Stomach (tissue), 8 donors: ENCODE measurements at regions not wholly inside any gene's neighbourhood (a gene's known extent, or its start where the extent isn't known, plus 50 kb on each side); places are given as distances from the start of the nearest gene placed in this dataset.
"Not testable (repeated sequence)": the region's sequence is repeated elsewhere in the genome, so short reads cannot be mapped to it uniquely, and the experiment has no call there.

Source experiments
- DNase-seq, 2 donors: peaks; one replicate each; pipeline versions ENCODE4 v3.0.0 to v3.0.0-alpha.2; 2013 to 2019
- H3K27ac ChIP-seq, 5 donors: fragments of 200-600 bp in 4 of 5; sonication (generic) in 4 of 5; one replicate each; pipeline ENCODE4 v1.5.1; 2013 to 2019; ENCODE audit warnings: mild to moderate bottlenecking in 1 of 5, moderate library complexity in 1 of 5
- H3K27me3 ChIP-seq, 3 donors: fragments of 200-600 bp; sonication (generic); one replicate each; pipeline ENCODE4 v1.5.1; 2017 to 2019; ENCODE audit warnings: mixed run types in 1 of 3
- H3K36me3 ChIP-seq, 4 donors: fragments of 200-600 bp; sonication (generic); 1 replicate in 3 of 4; 2 replicates in 1 of 4; pipeline ENCODE4 v1.5.1; 2016 to 2019
- H3K4me1 ChIP-seq, 4 donors: fragments of 200-600 bp; sonication (generic); one replicate each; pipeline ENCODE4 v1.5.1; 2016 to 2019
- H3K4me3 ChIP-seq, 4 donors: fragments of 200-600 bp; sonication (generic) in 3 of 4; one replicate each; pipeline ENCODE4 v1.5.1; 2016 to 2019; ENCODE audit warnings: mild to moderate bottlenecking in 1 of 4
- H3K9me3 ChIP-seq, 4 donors: fragments of 200-600 bp; sonication (generic); one replicate each; pipeline ENCODE4 v1.5.1; 2016 to 2019
- EP300 ChIP-seq: sonication (generic); formaldehyde crosslinking; IDR thresholded peaks from one replicate; pipeline ENCODE4 v1.6.1; 2017; ENCODE audit warnings: antibody characterized with exemption
- POLR2A ChIP-seq, 4 donors: fragments of 450-650 bp; IDR thresholded peaks; one replicate each; pipeline ENCODE4 v1.6.1; 2016; ENCODE audit warnings: antibody characterized with exemption in 4 of 4, control low read depth in 2 of 4, mild to moderate bottlenecking in 1 of 4, moderate library complexity in 1 of 4
- POLR2AphosphoS5 ChIP-seq, 3 donors: sonication (generic); formaldehyde crosslinking; IDR thresholded peaks; one replicate each; pipeline ENCODE4 v1.6.1; 2016; ENCODE audit warnings: antibody characterized with exemption in 3 of 3
- WGBS, 5 donors: extraction: QIAGEN DNeasy Blood & Tissue Kit in 3 of 5; methylation state at CpG; one replicate each; pipeline versions ENCODE4 v1.1.5 to v1.1.7; 2013 to 2018; 5-methylcytosine and 5-hydroxymethylcytosine counted together
- intact Hi-C: fragments of 100-400 bp; cut with DNase I; formaldehyde crosslinking; loops from one replicate; pipeline ENCODE4 v1.15.1; 2023; ENCODE audit warnings: low total_unique reads
- TF ChIP-seq, protein P1 (sequence below), 7 experiments: fragments of 450-650 bp in 4 of 7; fragments of 200-600 bp in 3 of 7; sonication (generic) in 3 of 7; IDR thresholded peaks; one replicate each; pipeline ENCODE4 v1.5.1; 2016 to 2019; ENCODE audit warnings: antibody characterized with exemption in 7 of 7, control low read depth in 2 of 7, mild to moderate bottlenecking in 1 of 7
- donor health status: healthy with polysubstance abuse.
- donor health status: Bipolar disorder and iron deficiency.
- donor health status: healthy.

GRCh38 chr20:52003415-52003814, 188.2 kb downstream of the ZFP64 start:
- TF ChIP-seq POLR2AphosphoS5 (IDR thresholded peaks at IDR 0.05) (no peak), EP300 (no peak), POLR2A (IDR thresholded peaks at IDR 0.05) (no peak)
- TF ChIP-seq, protein P1, sequence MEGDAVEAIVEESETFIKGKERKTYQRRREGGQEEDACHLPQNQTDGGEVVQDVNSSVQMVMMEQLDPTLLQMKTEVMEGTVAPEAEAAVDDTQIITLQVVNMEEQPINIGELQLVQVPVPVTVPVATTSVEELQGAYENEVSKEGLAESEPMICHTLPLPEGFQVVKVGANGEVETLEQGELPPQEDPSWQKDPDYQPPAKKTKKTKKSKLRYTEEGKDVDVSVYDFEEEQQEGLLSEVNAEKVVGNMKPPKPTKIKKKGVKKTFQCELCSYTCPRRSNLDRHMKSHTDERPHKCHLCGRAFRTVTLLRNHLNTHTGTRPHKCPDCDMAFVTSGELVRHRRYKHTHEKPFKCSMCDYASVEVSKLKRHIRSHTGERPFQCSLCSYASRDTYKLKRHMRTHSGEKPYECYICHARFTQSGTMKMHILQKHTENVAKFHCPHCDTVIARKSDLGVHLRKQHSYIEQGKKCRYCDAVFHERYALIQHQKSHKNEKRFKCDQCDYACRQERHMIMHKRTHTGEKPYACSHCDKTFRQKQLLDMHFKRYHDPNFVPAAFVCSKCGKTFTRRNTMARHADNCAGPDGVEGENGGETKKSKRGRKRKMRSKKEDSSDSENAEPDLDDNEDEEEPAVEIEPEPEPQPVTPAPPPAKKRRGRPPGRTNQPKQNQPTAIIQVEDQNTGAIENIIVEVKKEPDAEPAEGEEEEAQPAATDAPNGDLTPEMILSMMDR (IDR thresholded peaks at IDR 0.05) = no peak
- DNase-seq = no peak
- Histone ChIP-seq H3K36me3 (no peaks in the 10 kb centered on the region), H3K9me3 (no peaks in the 10 kb centered on the region), H3K4me1 (no peaks in the 10 kb centered on the region), H3K27ac (no peak overlapping the region), H3K27me3 (peaks cover 0 to 4% (median 0%) of the 10 kb centered on the region in 3 donors), H3K4me3 (no peak overlapping the region)
- 77 to 82% (median 80%) methylated on average over 5 of the region's 5 CpGs for WGBS, 5 donors
- intact Hi-C loops = no loop called here

DNA sequence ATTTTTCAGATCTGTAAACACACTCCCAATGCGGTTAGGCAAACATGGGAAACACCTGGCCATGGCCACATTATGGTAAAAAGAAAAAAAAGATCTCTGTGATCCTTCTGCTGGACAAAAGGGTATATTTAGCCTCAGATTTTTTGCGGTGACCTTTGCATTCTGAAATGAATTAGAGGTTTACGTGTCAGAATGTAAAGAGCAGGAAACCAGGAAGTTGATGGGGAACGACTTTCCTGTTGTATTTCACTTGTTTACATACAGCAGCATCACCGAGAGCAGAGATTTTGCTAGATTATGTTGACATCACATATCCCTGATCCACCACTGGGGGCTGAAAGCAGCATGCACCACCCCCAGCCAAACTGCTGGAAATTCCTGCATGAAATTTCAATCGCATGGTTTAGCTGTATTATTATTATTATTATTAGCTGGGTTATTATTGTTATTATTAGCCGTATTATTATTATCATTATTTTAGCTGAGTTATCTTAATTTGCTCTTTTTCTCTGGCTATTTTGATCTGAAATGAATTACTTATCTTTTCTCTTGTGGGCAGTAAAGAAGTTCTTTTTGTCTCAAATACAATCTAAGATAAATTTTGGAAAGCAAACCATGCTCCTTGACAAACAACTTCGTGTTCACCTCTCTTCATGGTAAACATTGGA, 189.4 kb downstream of the ZFP64 start:
- DNase-seq = peak in 1 of 2 donors; percentile 48
- TF ChIP-seq POLR2AphosphoS5 (IDR thresholded peaks at IDR 0.05) (no peak), POLR2A (IDR thresholded peaks at IDR 0.05) (no peak), EP300 (no peak)
- TF ChIP-seq, protein P1 (IDR thresholded peaks at IDR 0.05) = no peak
- Histone ChIP-seq H3K27me3 (peaks cover 0 to 4% (median 0%) of the 10 kb centered on the region in 3 donors), H3K36me3 (no peaks in the 10 kb centered on the region), H3K9me3 (no peaks in the 10 kb centered on the region), H3K27ac (no peak overlapping the region), H3K4me1 (no peaks in the 10 kb centered on the region), H3K4me3 (no peak overlapping the region)
- intact Hi-C loops = no loop called here
- WGBS, 5 donors = 13 to 27% (median 22%) methylated on average over 8 of the region's 8 CpGs

- 73 to 79% (median 75%) methylated on average over 4 of the region's 4 CpGs for WGBS, 5 donors
- H3K27ac ChIP-seq, H3K4me1 ChIP-seq, intact Hi-C loops, H3K9me3 ChIP-seq, H3K27me3 ChIP-seq, DNase-seq, H3K4me3 ChIP-seq, H3K36me3 ChIP-seq: not testable (repeated sequence)
Measured at GRCh38 chr20:51997281-51997936, 194.2 kb downstream of the ZFP64 start.

GRCh38 chr20:51995551-51995951, 193.2 kb upstream of the SALL4 start:
- no peaks in the 10 kb centered on the region for H3K36me3 ChIP-seq
- no peak overlapping the region for H3K4me3 ChIP-seq
- TF ChIP-seq EP300 = no peak
- no peak for TF ChIP-seq POLR2AphosphoS5 (IDR thresholded peaks at IDR 0.05)
- TF ChIP-seq POLR2A (IDR thresholded peaks at IDR 0.05) = no peak
- TF ChIP-seq, protein P1 (IDR thresholded peaks at IDR 0.05) = no peak
- H3K4me1 ChIP-seq = no peaks in the 10 kb centered on the region
- no peak overlapping the region for H3K27ac ChIP-seq
- peak in 1 of 2 donors; percentile 12 for DNase-seq
- WGBS, 5 donors = 15 to 46% (median 27%) methylated on average over 3 of the region's 3 CpGs
- H3K9me3 ChIP-seq = no peaks in the 10 kb centered on the region
- no peaks in the 10 kb centered on the region for H3K27me3 ChIP-seq
- intact Hi-C loops = no loop called here
